Common myeloid progenitor, CD34-positive (primary cell): ENCODE measurements at regions not wholly inside any gene's neighbourhood (a gene's known extent, or its start where the extent isn't known, plus 50 kb on each side); places are given as distances from the start of the nearest gene placed in this dataset.
"Not testable (repeated sequence)": the region's sequence is repeated elsewhere in the genome, so short reads cannot be mapped to it uniquely, and the experiment has no call there.

Experiments used
- CTCF ChIA-PET: fragments of 350-600 bp; sonication (Branson Sonifier 250); formaldehyde crosslinking; loops from one replicate; lab custom pipeline; 2021; ENCODE audit warnings: antibody characterized with exemption; lab: Charles Lee
- POLR2A ChIA-PET: fragments of 350-600 bp; sonication (Branson Sonifier 250); formaldehyde crosslinking; loops from one replicate; lab custom pipeline; 2021; ENCODE audit warnings: antibody characterized with exemption; lab: Charles Lee
- DNase-seq, 3 donors: peaks; one replicate each; pipeline versions ENCODE4 v3.0.0 to v3.0.0-alpha.2; 2013
- H3K27ac ChIP-seq, 2 experiments: 1 replicate in 1 of 2; 2 replicates in 1 of 2; pipeline ENCODE4 v1.7.0; 2013; ENCODE audit warnings: inconsistent platforms in 2 of 2, low read length in 2 of 2, mild to moderate bottlenecking in 2 of 2, low read depth in 1 of 2, moderate library complexity in 1 of 2; ENCODE audit not compliant: severe bottlenecking in 2 of 2, insufficient read depth in 1 of 2, poor library complexity in 1 of 2
- H3K27me3 ChIP-seq, 5 experiments: replicated peaks in 2 of 5; 1 replicate in 3 of 5; 2 replicates in 2 of 5; pipeline versions ENCODE4 v1.6.1 to v1.7.0; 2013; ENCODE audit warnings: low read length in 4 of 5, mild to moderate bottlenecking in 2 of 5, moderate library complexity in 2 of 5, inconsistent platforms in 1 of 5; ENCODE audit not compliant: insufficient read depth in 5 of 5, control insufficient read depth in 4 of 5
- H3K36me3 ChIP-seq, 4 experiments: 1 replicate in 2 of 4; 2 replicates in 2 of 4; pipeline versions ENCODE4 v1.6.1 to v1.7.0; 2013; ENCODE audit warnings: low read length in 3 of 4, control low read depth in 1 of 4, mild to moderate bottlenecking in 1 of 4; ENCODE audit not compliant: control insufficient read depth in 4 of 4, insufficient read depth in 4 of 4
- H3K4me1 ChIP-seq, 4 experiments: 1 replicate in 3 of 4; 2 replicates in 1 of 4; pipeline versions ENCODE4 v1.6.1 to v1.7.1; 2013; ENCODE audit warnings: low read length in 3 of 4, mild to moderate bottlenecking in 3 of 4, control low read depth in 1 of 4, inconsistent platforms in 1 of 4, moderate library complexity in 1 of 4; ENCODE audit not compliant: control insufficient read depth in 4 of 4, insufficient read depth in 4 of 4; ENCODE audit errors: control extremely low read depth in 1 of 4
- H3K4me3 ChIP-seq, 7 experiments: 1 replicate in 4 of 7; 2 replicates in 3 of 7; pipeline versions ENCODE4 v1.5.1 to v1.7.0; 2013; ENCODE audit warnings: mild to moderate bottlenecking in 7 of 7, low read length in 6 of 7, moderate library complexity in 6 of 7, inconsistent platforms in 2 of 7, low read depth in 2 of 7, control low read depth in 1 of 7; ENCODE audit not compliant: insufficient read depth in 4 of 7, control insufficient read depth in 1 of 7; ENCODE audit errors: extremely low read depth in 1 of 7
- H3K9me3 ChIP-seq, 5 experiments: 1 replicate in 4 of 5; 2 replicates in 1 of 5; pipeline versions ENCODE4 v1.6.1 to v1.7.1; 2013; ENCODE audit warnings: low read length in 4 of 5, mild to moderate bottlenecking in 2 of 5, inconsistent platforms in 1 of 5, low read depth in 1 of 5, moderate library complexity in 1 of 5; ENCODE audit not compliant: control insufficient read depth in 4 of 5, insufficient read depth in 2 of 5; ENCODE audit errors: control extremely low read depth in 1 of 5
- WGBS: methylation state at CpG from one replicate; pipeline ENCODE4 v1.1.5; 2013; ENCODE audit not compliant: insufficient coverage; 5-methylcytosine and 5-hydroxymethylcytosine counted together

DNA sequence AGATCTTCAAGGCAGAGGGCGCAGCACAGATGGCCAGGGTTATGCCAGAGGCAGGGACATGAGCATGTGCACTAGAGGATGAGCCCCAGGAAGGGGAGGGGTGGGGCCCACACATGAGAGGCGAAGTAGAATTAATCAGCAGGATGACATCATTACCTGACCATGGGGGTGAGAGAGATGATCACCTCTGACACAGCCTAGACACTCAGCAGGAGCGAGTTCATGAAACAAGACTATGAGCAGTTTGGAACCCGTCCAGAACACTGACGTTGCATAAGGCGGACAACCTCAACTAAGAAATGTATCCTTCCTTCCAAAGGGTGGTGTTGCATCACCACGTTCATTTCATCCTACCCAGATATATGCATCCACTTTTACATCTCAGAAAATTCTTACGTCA is 446.7 kb upstream of the TENM3 start:
- Histone ChIP-seq H3K4me1 (no peaks in the 10 kb centered on the region), H3K9me3 (peaks cover 0 to 2% (median 0%) of the 10 kb centered on the region in 5 experiments), H3K4me3 (no peak overlapping the region), H3K27me3 (no peaks in the 10 kb centered on the region), H3K36me3 (no peaks in the 10 kb centered on the region), H3K27ac (no peak overlapping the region)
- ChIA-PET CTCF (no interaction called here), POLR2A (no interaction called here)
- WGBS, result 90% methylated on average over 7 of the region's 8 CpGs
- no peak for DNase-seq

GRCh38 chr4:181798536-181798935 is 444.7 kb upstream of the TENM3 start:
- Histone ChIP-seq H3K36me3 (no peaks in the 10 kb centered on the region), H3K27me3 (no peaks in the 10 kb centered on the region), H3K27ac (no peak overlapping the region), H3K4me1 (no peaks in the 10 kb centered on the region), H3K4me3 (no peak overlapping the region), H3K9me3 (peaks cover 0 to 2% (median 0%) of the 10 kb centered on the region in 5 experiments)
- POLR2A ChIA-PET, result no interaction called here
- DNase-seq, result no peak
- CTCF ChIA-PET, result no interaction called here
- WGBS, result 83% methylated on average over 1 of the region's 2 CpGs

- Histone ChIP-seq H3K4me1 (no peaks in the 10 kb centered on the region), H3K36me3 (no peaks in the 10 kb centered on the region), H3K4me3 (no peak overlapping the region), H3K27ac (no peak overlapping the region), H3K27me3 (no peaks in the 10 kb centered on the region), H3K9me3 (peaks cover 0 to 2% (median 0%) of the 10 kb centered on the region in 5 experiments)
- no peak for DNase-seq
- ChIA-PET CTCF (no interaction called here), POLR2A (no interaction called here)
- WGBS, result 95% methylated on average over 9 of the region's 10 CpGs
Measured at GRCh38 chr4:181799561-181800069, 443.6 kb upstream of the TENM3 start.

GRCh38 chr4:181802207-181802606 is 441.0 kb upstream of the TENM3 start:
- Histone ChIP-seq H3K27me3 (no peaks in the 10 kb centered on the region), H3K27ac (no peak overlapping the region), H3K4me3 (no peak overlapping the region), H3K36me3 (no peaks in the 10 kb centered on the region), H3K4me1 (no peaks in the 10 kb centered on the region), H3K9me3 (no peaks in the 10 kb centered on the region)
- no peak for DNase-seq
- CTCF ChIA-PET, result no interaction called here
- POLR2A ChIA-PET, result no interaction called here
- no CpG with 5 or more reads among the region's 2 CpGs for WGBS

- no peak overlapping the region for H3K4me3 ChIP-seq
- no peaks in the 10 kb centered on the region for H3K27me3 ChIP-seq
- POLR2A ChIA-PET, result no interaction called here
- H3K4me1 ChIP-seq, result no peaks in the 10 kb centered on the region
- CTCF ChIA-PET, result no interaction called here
- H3K9me3 ChIP-seq, result no peaks in the 10 kb centered on the region
- no peak for DNase-seq
- no peak overlapping the region for H3K27ac ChIP-seq
- H3K36me3 ChIP-seq, result no peaks in the 10 kb centered on the region
Measured at GRCh38 chr4:181807771-181808170, 435.4 kb upstream of the TENM3 start.

DNA sequence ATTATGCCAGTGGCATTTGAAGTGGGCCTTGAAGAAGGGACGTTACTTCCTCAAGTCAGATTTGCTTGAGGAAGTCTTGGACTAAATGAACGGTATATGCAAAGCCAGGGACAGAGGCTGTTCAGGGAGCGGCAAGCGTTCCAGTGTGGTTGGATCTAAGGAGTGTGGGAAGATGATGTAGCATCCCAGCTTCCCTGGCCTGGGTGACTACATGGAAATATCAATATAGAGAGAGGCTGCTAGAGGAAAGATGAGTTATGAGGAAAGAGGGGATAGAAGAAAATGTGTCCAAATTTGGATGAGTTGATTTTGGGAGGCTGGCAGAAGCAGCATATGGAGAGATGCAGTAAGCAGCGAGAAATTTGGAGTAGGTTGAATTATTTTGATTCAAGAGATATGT is 432.5 kb upstream of the TENM3 start:
- H3K27me3 ChIP-seq, result no peaks in the 10 kb centered on the region
- POLR2A ChIA-PET, result no interaction called here
- H3K4me3 ChIP-seq, result no peak overlapping the region
- no peaks in the 10 kb centered on the region for H3K36me3 ChIP-seq
- WGBS, result 87% methylated on average over 4 of the region's 5 CpGs
- H3K9me3 ChIP-seq, result no peaks in the 10 kb centered on the region
- no peak overlapping the region for H3K27ac ChIP-seq
- CTCF ChIA-PET, result no interaction called here
- DNase-seq, result no peak
- no peaks in the 10 kb centered on the region for H3K4me1 ChIP-seq

- H3K4me1 ChIP-seq, H3K27me3 ChIP-seq, CTCF ChIA-PET, POLR2A ChIA-PET, H3K27ac ChIP-seq, H3K9me3 ChIP-seq, H3K4me3 ChIP-seq, DNase-seq, H3K36me3 ChIP-seq: not testable (repeated sequence)
- WGBS, result 100% methylated on average over 1 of the region's 5 CpGs
Measured at GRCh38 chr4:181811550-181811949, 431.7 kb upstream of the TENM3 start.
